ENCODE measurements at regions not wholly inside any gene's neighbourhood (a gene's known extent, or its start where the extent isn't known, plus 50 kb on each side); places are given as distances from the start of the nearest gene placed in this dataset.
"Not testable (repeated sequence)": the region's sequence is repeated elsewhere in the genome, so short reads cannot be mapped to it uniquely, and the experiment has no call there.

- no peak for DNase-seq (ENCODE audit: low read depth in 3 of 3)
These were observed 680.7 kb downstream of the GALC start for GRCh38 chr14:87312169-87312893.

- DNase-seq (ENCODE audit: low read depth in 3 of 3) = no peak
These were observed 683.4 kb downstream of the GALC start for GRCh38 chr14:87309557-87309956.

- no peak for DNase-seq (ENCODE audit: low read depth in 3 of 3)
These were observed 686.4 kb downstream of the GALC start for GRCh38 chr14:87306409-87307168.

- DNase-seq (ENCODE audit: low read depth in 3 of 3) = no peak
These were observed 687.6 kb downstream of the GALC start for GRCh38 chr14:87305345-87305744.

- DNase-seq (ENCODE audit: low read depth in 3 of 3) = no peak
These were observed 688.6 kb downstream of the GALC start for GRCh38 chr14:87304404-87304803.

- DNase-seq (ENCODE audit: low read depth in 3 of 3) = no peak
These were observed 706.2 kb downstream of the GALC start for GRCh38 chr14:87286826-87287225.

GRCh38 chr14:87286191-87286590, 706.8 kb downstream of the GALC start:
- DNase-seq (ENCODE audit: low read depth in 3 of 3) = no peak

- no peak for DNase-seq (ENCODE audit: low read depth in 3 of 3)
These were observed 707.5 kb downstream of the GALC start for GRCh38 chr14:87285506-87285905.

- DNase-seq (ENCODE audit: low read depth in 3 of 3) = no peak
These were observed 709.4 kb downstream of the GALC start for GRCh38 chr14:87283547-87283946.

GRCh38 chr14:87282266-87282665, 710.7 kb downstream of the GALC start:
- DNase-seq (ENCODE audit: low read depth in 3 of 3) = no peak

- no peak for DNase-seq (ENCODE audit: low read depth in 3 of 3)
These were observed 714.6 kb downstream of the GALC start for GRCh38 chr14:87278415-87278814.

- DNase-seq (ENCODE audit: low read depth in 3 of 3) = no peak
These were observed 721.7 kb downstream of the GALC start for GRCh38 chr14:87271331-87271730.

GRCh38 chr14:87268997-87269396, 724.0 kb downstream of the GALC start:
- DNase-seq (ENCODE audit: low read depth in 3 of 3) = no peak

GRCh38 chr14:87264796-87265195, 728.2 kb downstream of the GALC start:
- DNase-seq (ENCODE audit: low read depth in 3 of 3) = no peak

GRCh38 chr14:87264272-87264785, 728.7 kb downstream of the GALC start:
- no peak for DNase-seq (ENCODE audit: low read depth in 3 of 3)

- DNase-seq (ENCODE audit: low read depth in 3 of 3) = no peak
These were observed 731.4 kb downstream of the GALC start for GRCh38 chr14:87261621-87262020.

- DNase-seq (ENCODE audit: low read depth in 3 of 3) = no peak
These were observed 732.5 kb downstream of the GALC start for GRCh38 chr14:87260460-87260859.

GRCh38 chr14:87257421-87257820, 735.6 kb downstream of the GALC start:
- no peak for DNase-seq (ENCODE audit: low read depth in 3 of 3)

- no peak for DNase-seq (ENCODE audit: low read depth in 3 of 3)
These were observed 737.9 kb downstream of the GALC start for GRCh38 chr14:87255058-87255457.

GRCh38 chr14:87254331-87254874, 738.6 kb downstream of the GALC start:
- DNase-seq (ENCODE audit: low read depth in 3 of 3) = no peak

- DNase-seq (ENCODE audit: low read depth in 3 of 3) = not testable (repeated sequence)
These were observed 739.2 kb downstream of the GALC start for GRCh38 chr14:87253791-87254190.

GRCh38 chr14:87252103-87252502, 740.9 kb downstream of the GALC start:
- DNase-seq (ENCODE audit: low read depth in 3 of 3) = no peak

GRCh38 chr14:87251011-87251410, 742.0 kb downstream of the GALC start:
- no peak for DNase-seq (ENCODE audit: low read depth in 3 of 3)
